GM12878 (cell line): ENCODE measurements at regions not wholly inside any gene's neighbourhood (a gene's known extent, or its start where the extent isn't known, plus 50 kb on each side); places are given as distances from the start of the nearest gene placed in this dataset.

Experiments used
- CHD4 ChIP-seq: fragments of 200-600 bp; sonication (generic); IDR thresholded peaks from 2 replicates; pipeline ENCODE4 v1.6.1; 2016; ENCODE audit warnings: mild to moderate bottlenecking
- E2F8 ChIP-seq: fragments of 450-650 bp; IDR thresholded peaks from 2 replicates; pipeline ENCODE4 v1.6.1; 2018; ENCODE audit warnings: mild to moderate bottlenecking, low read depth, moderate library complexity; ENCODE audit not compliant: partially characterized antibody
- HDGF ChIP-seq: fragments of 450-650 bp; IDR thresholded peaks from 2 replicates; pipeline ENCODE4 v1.6.1; 2016; ENCODE audit warnings: antibody characterized with exemption
- KAT2A ChIP-seq: conservative IDR thresholded peaks from 2 replicates; pipeline ENCODE4 v1.6.1; 2011; ENCODE audit warnings: low read depth, low read length; ENCODE audit not compliant: control insufficient read depth
- LARP7 ChIP-seq: fragments of 450-650 bp; IDR thresholded peaks from 2 replicates; pipeline ENCODE4 v1.6.1; 2017; ENCODE audit warnings: mild to moderate bottlenecking
- NFYB ChIP-seq: IDR thresholded peaks from 2 replicates; pipeline ENCODE4 v1.6.1; 2011; ENCODE audit warnings: low read depth, mild to moderate bottlenecking, low read length, improper control_type of control experiment, moderate library complexity; ENCODE audit not compliant: insufficient read depth
- NR2F1 ChIP-seq: fragments of 450-650 bp; conservative IDR thresholded peaks from 2 replicates; pipeline ENCODE4 v1.6.1; 2017; ENCODE audit warnings: mild to moderate bottlenecking
- PBX3 ChIP-seq: IDR thresholded peaks from 2 replicates; pipeline ENCODE4 v1.6.1; 2011; ENCODE audit warnings: mild to moderate bottlenecking, low read depth, low read length, moderate library complexity; ENCODE audit not compliant: insufficient replicate concordance
- POU2F2 ChIP-seq: IDR thresholded peaks from 3 replicates; pipeline ENCODE4 v1.6.1; 2011; ENCODE audit warnings: low read depth, mild to moderate bottlenecking, low read length, borderline replicate concordance
- RELB ChIP-seq: fragments of 450-650 bp; IDR thresholded peaks from 2 replicates; pipeline ENCODE4 v1.6.1; 2017; ENCODE audit warnings: low read depth, mild to moderate bottlenecking, moderate library complexity
- TCF3 ChIP-seq: IDR thresholded peaks from 2 replicates; pipeline ENCODE4 v1.6.1; 2012; ENCODE audit warnings: low read depth, mild to moderate bottlenecking, low read length, borderline replicate concordance; ENCODE audit not compliant: insufficient read depth
- ZNF24 ChIP-seq: fragments of 450-650 bp; IDR thresholded peaks from 2 replicates; pipeline ENCODE4 v1.6.1; 2017; ENCODE audit warnings: antibody characterized with exemption, mild to moderate bottlenecking

GRCh38 chr1:228814176-228814575 lies 78.9 kb downstream of the RHOU start (continued):
- TF ChIP-seq E2F8 (no peak), NFYB (no peak), TCF3 (no peak), CHD4 (no peak), POU2F2 (no peak), LARP7 (no peak), HDGF (no peak), PBX3 (no peak), KAT2A (no peak), RELB (no peak), ZNF24 (no peak), NR2F1 (no peak)
